Stimulated activated CD4-positive, alpha-beta T cell treated with anti-CD3 and anti-CD28 coated beads, Interleukin-4, amount 100 ng/mL, for 48 hours (primary cell): ENCODE measurements at regions not wholly inside any gene's neighbourhood (a gene's known extent, or its start where the extent isn't known, plus 50 kb on each side); places are given as distances from the start of the nearest gene placed in this dataset.
"Not testable (repeated sequence)": the region's sequence is repeated elsewhere in the genome, so short reads cannot be mapped to it uniquely, and the experiment has no call there.

ENCODE experiments used
- DNase-seq, 2 donors: peaks; one replicate each; pipeline ENCODE4 v3.0.0-alpha.2; 2020; ENCODE audit warnings: low read depth in 2 of 2

DNA sequence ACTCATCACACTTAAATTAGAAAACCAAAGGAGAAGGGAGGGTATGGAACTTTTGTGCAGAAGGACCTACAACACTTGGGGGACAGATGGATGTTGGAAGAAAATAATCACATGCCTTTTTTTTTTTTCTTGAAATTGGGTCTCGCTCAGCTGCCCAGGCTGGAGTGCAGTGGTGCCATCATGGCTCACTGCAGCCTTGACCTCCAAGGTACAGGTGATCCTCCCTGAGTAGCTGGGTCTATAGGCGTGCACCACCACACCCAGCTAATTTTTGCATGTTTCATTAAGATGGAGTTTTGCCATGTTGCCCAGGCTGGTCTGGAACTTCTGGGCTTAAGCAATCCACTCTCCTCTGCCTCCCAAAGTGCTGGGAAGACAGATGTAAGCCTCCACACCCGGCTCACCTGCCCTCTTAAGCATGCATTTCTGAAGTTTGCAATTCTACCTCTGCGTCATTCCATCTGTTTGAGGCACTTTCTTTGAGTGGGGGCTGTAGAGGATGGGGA, 370.8 kb upstream of the JARID2 start:
- DNase-seq = no peak

DNA sequence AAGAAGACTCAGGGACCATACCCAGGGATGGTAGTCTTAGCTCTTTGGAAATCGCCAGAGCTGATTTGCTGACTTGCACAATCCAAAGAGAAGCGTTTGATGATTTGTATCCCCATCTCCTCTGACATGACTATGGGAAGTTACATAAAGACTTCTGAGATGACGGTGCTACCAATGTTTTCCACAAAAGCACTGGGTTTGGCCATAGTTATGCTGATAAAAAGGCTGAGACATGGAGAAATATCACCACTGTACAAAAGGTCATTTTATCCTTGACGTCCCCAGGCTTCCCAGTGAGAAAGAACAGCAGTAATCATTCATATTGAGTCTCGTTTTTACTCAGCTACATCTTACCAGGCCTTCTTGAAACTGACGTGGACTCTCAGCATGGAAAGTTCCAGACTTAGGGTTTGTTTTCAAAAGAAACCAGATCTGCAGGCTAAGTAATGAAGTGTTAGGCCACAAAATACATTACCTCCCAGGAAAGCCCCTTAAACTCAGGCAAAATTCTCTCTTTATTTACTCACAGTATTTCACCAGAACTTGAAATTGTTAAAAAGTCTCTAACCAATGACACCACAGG, 370.3 kb upstream of the JARID2 start:
- no peak for DNase-seq

DNA sequence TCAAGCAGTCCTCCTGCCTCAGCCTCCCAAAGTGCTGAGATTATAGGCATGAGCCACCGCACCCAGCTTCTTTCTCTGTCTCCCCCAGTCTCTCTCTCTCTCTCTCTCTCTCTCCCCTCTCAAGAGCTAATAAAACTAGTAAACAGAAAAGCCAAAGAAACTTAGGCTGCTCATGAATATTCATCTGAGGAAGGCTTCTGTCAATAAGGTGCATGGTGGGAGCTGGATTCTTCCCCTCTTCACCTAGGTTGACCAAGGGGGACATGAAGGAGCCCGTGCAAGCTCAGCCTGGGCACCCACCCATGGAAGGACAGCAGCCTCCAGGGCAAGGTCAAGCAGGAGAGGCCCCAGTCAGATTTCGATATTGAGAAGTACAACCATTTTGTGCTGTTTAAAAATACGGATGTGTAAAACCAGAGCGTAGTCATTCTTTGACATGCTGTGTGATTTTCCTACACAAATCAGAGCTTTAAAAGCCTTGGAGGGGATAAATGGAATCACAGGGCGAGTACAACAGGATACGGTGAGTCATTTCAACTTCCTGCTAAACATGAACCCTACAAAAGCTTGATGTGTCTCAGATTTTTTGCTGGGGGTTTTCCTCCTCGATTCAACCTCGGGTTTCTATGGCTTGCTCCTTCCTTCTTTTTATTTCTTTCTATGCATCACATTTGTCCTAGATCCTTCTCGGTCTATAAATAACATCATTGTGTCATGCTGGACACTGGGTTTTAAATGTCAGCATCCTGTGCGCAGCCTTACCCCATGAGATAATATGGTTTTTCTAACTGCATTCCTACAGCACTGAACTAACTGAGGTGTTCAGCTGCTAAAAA, 368.9 kb upstream of the JARID2 start:
- no peak for DNase-seq

DNA sequence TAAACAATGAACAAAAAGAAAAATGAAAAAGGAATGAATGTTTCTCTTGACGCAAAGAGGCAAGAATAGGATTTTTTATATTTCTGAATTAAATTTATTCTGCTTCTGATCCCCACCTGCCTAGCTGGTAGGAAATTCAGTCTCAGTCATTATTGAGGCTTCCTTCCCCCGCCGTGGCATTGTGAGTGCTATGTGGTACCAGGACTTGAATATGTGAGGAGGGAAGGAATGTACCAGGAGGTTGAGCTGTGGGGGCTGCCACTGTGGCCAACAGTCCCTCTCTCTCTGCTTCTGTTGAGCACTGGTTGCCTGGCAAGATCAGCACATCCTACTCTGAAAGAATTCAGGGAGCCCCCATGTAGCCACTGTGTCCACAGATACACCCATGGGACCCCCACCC, 368.1 kb upstream of the JARID2 start:
- no peak for DNase-seq

DNA sequence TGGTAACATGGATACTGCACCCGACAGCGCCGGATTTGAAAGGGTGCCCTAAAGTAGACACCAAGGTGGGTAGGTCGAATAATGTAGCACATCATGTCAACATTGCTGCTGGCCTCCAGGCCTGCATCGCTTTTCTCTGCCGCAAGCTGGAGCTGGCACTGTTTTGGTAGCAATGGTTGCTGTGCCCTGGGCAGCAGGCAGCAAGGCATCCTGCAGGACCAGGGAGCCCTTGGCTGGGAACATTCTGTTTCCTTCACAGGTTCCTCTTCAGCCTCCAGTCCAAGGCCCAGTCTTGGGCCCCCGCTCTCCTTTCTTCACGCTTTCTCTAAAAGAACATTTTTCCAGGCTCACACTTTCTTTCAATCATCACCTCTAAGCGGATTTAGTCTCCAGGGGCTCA, 365.8 kb upstream of the JARID2 start:
- no peak for DNase-seq

DNA sequence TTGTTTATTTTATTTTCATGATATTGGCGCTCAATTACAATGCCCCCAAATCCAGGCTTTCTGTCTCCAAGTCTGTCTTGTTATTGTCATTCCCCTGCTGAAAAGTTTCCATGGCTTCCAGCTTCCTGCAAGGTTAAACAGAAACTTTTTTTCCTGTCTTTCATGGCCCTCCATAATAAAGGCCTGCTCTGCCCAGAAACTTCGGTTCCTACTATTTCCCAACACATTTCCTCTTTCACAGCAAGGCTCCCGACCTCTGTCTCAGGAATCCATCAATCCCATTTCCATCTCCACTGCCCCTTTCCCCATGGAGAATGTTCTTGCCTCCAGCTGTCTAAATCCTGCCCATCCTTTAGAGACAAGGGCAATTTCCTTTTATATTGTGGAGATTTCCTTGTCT, 365.2 kb upstream of the JARID2 start:
- no peak for DNase-seq

DNA sequence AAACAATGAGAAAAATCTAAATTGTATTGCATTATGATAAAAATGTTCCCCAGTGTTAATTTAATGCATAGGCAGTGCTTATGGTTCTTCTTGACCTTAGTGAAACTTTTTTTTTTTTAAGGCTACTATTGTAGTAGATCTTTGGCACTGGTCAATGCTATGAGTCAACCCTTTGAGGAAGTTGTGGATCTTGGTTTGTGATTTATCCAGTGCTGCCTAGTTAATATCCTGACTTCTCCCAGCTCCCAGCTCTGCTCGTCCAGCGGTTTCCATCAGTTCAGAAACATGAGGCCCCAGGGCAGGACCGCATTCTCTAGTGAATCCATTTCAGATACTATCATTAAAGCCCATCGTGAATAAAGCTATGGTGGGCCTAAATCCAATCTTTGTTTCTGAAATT, 364.5 kb upstream of the JARID2 start:
- no peak for DNase-seq

DNA sequence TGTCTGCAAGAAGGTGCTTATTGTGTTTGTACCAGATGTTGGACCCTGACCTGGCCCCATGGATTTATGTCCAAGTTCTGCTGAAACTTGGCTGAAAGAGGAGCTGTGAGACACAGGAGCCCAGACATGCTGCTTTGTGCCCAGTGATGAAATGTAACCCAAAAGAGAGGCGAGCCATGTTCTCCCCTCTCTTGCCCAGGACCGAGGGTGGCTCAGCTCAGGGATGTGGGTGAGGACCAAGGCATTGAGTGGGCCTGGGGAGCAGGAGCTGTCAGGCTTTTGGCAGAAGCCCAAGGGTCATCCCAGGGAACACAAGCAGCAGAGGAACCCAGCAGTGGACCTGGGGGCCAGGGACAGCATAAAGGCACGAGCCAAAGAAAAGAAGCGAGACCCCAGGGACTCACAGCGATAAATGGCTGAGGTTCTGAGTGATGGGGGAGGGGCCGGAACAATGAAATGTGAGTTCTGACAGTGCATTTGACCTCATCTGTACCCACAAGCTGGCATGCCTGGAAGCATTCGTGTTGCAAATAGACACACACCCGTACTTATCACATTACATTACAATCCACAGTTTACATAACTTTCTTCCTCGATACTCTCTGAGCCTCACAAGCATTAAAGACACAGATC, 363.4 kb upstream of the JARID2 start:
- no peak for DNase-seq

DNA sequence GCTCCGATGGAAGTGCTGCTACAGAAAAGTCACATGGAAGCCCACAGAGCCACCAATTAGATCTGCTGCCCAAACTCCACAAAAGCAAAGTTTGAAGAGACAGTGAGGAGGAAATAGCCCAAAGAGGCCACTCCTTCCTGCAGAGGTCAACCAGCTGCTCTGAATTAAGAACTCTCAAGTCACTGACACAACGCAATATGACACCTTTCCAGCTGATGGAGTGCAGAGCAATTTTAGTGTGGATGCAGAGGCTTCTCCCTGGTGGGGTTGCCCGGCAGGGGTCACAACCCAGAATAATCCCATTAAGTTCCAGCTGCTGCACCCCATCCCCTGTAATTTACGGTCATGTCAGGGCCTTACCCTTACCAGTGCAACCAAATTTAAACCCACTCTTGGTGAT, 361.9 kb upstream of the JARID2 start:
- no peak for DNase-seq

DNA sequence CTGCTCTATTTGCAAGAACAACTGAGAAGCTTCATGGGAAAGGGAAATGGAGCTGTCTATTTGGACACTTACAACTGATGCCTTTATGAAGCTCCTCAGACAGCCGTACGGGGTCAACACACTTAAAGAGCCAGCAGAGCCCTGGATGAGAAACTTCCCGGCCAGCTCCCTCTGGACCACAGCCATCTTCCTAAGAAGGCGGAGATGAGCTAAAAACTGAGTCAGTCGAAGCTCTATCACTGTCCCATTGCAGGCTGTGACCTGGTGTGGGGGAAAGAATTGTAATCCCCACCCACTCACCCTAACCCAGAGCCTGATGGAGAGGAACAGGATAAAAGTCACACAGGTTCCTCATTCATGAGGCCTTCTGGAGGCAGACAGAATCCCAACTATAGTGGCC, 360.4 kb upstream of the JARID2 start:
- no peak for DNase-seq

DNA sequence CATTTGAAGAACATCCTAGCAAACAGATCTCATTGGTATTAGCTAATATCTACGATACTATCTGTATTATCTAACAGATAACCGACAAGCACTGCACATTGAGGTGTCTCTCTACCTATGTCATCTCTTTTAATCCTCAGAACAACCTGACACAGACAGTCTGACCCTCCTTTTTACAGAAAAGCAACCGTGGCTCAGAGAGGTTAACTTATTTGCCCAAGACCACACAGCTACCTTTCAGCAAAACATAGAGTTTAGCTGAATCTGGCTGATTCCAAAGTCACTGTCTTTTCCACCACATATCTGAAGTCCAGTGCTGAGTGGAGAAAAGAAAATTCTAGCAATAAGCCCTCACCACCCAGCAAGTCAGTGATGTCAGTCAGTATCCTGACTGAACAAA, 358.7 kb upstream of the JARID2 start:
- no peak for DNase-seq

DNA sequence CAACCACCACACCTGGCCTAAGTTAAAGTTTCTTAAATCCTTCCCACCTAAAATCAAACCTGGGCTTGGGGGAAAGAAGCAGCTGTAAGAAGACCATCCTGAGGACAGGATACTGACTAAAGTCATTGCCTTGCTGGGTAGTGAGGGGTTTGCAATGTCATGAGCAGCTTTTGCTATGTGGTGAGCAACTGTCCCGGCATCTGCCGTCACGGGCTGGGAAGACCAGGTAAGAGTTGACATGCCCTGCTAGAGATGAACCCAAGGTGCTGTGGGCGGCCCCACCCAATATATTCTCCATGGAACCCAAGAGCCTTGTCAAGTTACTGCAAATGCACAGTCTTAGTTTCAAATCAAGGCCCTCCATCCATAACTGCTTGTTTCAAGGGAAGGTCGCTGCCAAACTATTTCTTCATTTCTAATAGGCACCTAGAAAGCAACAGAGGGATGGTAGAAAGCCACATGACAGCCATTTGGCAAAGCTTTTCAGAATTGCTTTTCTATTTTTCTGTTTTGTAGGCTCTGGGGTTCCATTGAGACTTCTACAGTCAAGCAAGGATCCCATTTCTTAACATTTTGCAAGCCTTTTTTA, 357.8 kb upstream of the JARID2 start:
- no peak for DNase-seq

DNA sequence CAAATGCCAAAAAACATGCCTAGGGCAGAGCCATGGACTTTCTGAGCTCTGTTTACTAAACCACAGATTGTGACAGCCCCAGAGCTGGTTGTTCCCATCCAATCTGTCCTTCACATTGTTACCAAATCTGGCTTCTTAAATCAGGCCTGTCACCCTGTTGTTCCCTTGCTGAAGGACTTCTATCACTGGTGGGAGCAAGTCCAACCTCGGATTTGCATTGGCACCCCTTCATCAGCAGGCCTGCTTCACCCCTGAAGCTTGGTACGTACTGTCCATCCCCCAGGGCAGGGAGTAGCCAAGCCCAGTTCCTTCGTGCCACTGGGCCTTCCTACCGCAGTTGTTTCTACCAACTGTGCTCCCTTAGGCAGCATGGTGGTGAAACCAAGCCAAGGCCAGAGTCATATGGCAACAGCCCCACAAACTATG, 357.3 kb upstream of the JARID2 start:
- DNase-seq = no peak

DNA sequence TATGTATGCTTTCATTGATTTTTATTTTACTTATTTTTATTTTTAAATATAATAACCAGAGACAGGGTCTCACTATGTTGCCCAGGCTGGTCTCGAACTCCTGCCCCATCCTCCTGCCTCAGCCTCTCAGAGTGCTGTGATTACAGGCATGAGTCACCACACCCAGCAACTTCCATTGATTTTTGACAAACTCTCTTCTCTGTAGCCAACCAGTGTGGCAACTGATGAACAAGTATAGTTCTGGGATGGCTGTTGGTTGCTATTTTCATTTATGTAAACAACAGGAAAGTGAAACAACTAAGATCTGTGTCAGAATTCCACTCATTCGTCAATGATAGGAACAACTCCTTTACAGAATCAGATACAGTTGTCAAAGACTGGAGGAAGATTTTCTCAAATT, 356.7 kb upstream of the JARID2 start:
- no peak for DNase-seq

DNA sequence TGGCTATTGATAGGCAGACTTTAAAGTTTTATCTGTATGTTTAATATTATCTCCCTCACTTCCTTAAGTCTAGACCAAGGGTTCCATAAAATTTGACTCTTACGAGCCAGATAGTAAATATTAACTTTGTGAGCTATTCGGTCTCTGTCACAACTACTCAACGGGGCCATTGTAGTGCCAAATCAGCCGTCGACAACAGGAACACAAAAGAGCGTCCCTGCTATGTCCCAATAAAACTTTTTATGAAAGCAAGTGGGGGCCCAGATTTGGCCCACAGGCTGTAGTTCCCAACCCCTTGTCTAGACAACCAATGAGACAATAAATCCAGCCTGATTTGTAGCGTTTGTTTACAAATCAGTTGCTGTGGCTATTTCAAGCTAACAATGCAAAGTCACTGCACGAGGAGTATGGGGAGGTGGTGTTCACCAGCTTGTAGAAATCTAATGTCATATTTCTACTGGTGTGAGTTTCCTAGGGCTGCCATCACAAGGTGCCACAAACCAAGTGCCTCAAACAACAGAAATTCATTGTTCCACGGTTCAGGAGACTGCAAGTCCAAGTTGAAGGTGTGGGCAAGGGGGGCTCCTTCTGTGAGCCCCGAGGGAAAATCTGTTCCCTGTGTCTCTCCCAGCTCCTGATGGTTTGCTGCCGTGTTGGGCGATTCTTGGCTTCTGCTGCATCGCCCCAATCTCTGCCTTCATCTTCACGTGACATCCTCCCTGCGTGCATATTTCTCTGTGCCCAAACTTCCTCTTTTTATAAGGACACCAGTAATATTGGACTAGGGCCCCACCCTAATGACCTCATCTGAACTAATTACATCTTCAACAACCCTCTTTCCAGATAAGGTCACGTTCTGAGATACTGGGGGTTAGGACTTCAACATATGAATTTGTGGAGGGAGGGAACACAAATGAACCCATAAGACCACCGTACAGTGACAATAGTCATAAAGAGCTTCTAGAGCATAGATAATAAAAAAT, 356.0 kb upstream of the JARID2 start:
- DNase-seq = no peak

DNA sequence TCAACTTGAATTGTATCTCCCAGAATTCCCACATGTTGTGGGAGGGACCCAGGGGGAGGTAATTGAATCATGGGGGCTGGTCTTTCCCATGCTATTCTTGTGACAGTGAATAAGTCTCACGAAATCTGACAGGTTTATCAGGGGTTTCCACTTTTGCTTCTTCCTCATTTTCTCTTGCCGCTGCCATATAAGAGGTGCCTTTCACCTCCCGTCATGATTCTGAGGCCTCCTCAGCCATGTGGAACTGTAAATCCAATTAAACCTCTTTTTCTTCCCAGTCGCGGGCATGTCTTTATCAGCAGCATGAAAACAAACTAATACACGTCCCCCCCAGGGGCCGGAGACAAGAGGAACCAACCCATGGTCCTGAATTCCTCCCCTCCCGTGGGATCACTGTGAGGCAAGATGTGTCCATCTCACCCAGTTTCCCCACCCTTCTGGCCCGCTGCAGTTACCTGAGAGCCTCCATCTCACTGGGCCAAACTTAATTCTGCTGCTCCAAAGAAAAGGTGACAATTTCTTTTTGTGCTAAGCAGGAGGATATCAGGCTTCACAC, 354.0 kb upstream of the JARID2 start:
- not testable (repeated sequence) for DNase-seq

DNA sequence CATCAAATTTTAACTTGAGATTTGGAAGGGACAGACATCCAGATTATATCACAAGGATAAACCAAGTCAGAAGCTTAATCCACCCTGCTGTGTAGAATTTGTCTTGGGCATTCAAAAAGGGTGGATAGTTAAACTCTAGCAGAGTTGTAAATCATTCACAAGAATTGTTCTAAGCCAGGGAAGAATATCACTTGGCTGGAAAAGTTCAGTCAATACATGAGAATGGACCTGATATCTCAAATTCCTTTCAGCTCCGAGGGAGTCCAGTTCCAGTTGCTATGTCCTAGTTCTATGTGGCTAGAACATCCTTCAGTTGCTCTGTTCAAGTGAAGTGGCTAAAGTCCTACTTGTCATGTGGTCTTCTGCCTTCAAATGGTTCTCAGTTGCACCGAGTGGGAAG, 351.8 kb upstream of the JARID2 start:
- DNase-seq = no peak

DNA sequence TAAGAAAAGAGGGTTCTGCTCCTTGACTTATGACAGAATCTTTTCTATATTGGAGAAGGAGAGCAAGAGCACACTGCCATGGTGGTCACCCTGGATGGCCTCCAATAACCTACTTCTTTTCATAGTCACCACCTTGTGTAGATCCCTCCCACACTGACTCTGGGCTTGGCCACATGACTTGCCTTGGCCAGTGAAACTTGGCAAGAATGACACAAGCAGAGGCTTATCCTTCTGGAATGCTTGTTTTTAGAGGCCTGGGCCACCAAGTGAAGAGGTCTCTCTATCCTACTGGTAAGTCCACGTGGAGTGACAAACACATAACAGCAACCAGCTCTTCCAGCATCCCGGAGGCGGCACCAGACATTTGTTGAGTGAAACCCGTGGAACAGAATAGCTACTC, 349.4 kb upstream of the JARID2 start:
- DNase-seq = no peak

DNA sequence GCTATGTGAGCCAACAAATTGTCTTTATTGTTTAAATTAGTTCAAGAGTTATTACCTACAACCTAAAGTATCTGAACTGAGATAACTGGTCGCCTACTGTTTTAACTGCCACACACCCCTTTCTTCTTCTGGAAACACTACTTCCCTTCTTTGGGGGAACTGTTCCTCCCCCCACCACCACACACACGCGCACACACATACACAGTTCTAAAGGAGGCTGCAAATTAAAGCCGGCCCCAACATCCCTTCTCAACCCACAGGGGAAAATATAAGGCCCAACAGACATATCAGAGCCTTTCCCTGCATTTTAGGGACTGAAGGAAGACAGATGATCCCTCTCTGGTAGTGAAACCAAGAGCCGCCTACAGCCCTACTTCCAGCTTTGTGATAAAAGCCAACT, 348.0 kb upstream of the JARID2 start:
- no peak for DNase-seq

DNA sequence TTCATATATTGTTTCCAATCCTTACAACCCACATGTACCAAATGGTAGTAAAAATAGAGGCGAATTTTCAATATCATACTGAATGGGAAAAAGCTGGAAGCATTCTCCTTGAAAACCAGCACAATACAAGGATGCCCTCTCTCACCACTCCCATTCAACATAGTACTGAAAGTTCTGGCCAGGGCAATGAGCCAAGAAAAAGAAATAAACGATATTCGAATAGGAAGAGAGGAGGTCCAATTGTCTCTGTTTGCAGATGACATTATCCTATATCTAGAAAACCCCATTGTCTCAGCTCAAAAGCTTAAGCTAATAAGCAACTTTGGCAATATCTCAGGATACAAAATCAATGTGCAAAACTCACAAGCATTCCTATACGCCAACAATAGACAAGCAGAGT, 346.4 kb upstream of the JARID2 start:
- not testable (repeated sequence) for DNase-seq

DNA sequence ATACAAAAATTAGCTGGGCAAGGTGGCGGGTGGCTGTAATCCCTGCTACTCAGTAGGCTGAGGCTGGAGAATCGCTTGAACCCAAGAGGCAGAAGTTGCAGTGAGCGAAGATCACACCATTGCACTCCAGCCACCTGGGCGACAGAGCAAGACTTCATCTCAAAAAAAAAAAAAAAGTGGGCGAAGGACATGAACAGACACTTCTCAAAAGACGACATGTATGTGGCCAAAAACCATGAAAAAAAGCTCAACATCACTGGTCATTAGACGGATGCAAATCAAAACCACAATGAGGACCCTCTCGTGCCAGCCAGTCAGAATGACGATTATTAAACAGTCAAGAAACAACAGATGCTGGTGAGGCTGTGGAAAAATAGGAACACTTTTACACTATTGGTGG, 344.9 kb upstream of the JARID2 start:
- no peak for DNase-seq
